Activated CD8-positive, alpha-beta memory T cell treated with anti-CD3 and anti-CD28 coated beads for 36 hours (primary cell): ENCODE measurements at regions not wholly inside any gene's neighbourhood (a gene's known extent, or its start where the extent isn't known, plus 50 kb on each side); places are given as distances from the start of the nearest gene placed in this dataset.

Experiments
- CTCF ChIA-PET: fragments of 350-600 bp; sonication (Branson Sonifier 250); formaldehyde crosslinking; loops from one replicate; lab custom pipeline; 2021; ENCODE audit warnings: antibody characterized with exemption; lab: Charles Lee
- POLR2A ChIA-PET: fragments of 350-600 bp; sonication (Branson Sonifier 250); formaldehyde crosslinking; loops from one replicate; lab custom pipeline; 2021; ENCODE audit warnings: antibody characterized with exemption; lab: Charles Lee

DNA sequence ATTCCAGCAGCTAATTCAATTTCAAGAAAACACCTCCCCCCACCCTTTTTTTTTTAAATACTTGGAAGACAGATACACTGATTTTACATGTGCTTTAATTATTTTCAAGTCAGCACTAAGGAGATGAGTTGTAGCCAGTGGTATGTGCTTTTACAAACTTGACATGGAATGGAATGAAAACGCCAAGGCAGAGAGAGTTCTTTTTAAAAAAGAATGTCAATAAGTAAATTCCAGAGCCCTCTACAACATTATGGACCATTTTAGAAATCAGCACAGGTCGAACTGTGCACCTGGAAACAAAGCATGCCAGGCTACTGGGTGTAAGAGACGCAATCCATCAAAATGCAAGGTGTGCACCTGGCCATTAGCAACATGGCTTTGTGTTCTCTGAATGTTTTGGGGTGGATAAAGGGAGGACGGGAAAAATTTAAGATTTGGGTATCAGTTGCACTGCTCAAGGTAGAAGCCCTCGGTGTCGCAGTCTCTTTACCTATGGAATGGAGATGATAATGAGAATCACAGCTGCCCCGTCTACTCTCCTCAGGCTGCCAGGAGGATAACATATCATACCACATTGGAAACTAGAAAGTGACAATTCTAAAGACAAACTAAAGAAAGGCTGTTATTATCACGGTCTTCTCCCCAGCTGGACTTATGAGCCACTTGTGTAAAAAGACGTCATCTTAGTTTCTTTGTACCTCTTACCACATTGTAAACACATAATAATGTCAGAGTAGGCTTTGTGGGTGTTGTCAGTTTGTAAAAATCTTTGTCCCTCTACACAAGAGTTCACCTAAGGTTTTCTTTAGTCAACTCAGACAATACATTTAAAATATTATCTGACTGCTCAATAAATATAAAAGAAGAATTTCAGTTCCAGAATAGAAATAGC, 107.4 kb upstream of the PRICKLE2 start:
- CTCF ChIA-PET, result no interaction called here
- POLR2A ChIA-PET, result no interaction called here

DNA sequence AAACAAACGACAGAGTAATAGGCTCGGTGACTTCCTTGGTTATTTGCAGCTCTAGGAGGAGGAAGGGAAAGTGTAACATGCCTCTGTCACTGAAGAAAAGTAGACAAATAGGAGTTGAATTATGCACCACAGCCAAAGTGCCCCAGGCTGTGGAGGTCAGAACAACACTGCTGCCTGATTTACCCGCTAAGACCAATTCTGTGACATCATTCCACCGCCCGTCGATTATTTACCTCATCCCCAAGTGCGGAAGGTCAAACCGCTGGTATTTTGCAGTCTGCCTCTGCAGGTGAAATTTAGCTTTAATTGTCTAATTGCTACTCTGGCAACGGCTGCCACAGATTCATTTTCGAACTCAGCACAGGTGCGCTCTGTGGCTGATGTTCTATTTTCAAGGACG, 106.3 kb upstream of the PRICKLE2 start:
- ChIA-PET POLR2A (no interaction called here), CTCF (no interaction called here)

DNA sequence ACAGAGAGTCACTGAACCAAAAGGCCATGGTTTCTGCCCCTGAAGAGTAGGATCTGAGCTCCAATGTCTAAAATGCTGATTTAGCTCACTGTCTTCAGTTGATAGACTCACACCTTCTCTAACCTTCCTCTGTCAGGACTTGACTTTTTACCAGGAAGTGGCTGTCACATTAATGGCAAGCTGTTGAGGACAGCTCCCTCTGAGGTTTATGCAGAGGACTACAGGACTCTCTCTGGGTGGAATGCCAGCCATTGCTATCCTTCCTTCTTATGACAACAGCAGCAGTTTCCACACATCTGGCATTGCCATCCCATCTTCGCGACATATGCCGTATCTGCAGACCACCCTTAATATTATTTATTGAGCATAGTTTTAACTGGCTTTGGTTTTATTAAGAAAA, 103.8 kb upstream of the PRICKLE2 start:
- ChIA-PET CTCF (no interaction called here), POLR2A (no interaction called here)

DNA sequence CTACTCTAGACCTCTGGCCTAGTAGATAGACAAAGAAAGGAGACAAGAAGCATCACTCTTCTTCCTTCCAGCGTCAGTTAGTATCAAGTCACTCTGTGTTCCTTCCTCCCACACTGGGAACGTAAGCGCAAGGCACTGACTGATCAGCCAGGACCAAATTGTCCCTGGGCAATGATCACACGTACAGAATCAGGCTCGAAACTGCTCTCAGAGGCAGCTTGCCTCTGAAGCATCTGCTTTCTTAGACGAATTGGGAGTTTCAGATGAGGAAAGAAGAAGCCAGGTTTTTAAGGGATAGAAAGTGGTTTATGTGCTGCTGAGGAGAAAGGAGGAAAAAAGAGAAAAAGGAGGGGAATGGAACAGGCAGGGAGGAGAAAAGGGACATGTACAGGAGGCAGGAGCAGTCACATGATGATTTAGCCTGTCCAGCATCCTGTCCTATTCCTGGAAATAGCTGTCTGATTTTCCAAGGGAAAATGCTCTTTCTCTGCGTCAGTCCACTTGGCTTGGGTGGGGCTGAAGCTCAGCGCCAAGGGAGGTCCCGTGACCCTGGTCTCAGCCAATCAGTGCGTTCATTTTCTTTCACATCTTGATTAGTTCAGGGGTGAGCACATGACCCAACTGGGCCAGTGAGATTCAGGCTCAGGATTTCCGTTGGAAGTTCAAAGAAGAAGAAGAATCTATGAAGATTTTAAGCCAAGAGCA, 102.0 kb upstream of the PRICKLE2 start:
- CTCF ChIA-PET, result no interaction called here
- POLR2A ChIA-PET, result no interaction called here

DNA sequence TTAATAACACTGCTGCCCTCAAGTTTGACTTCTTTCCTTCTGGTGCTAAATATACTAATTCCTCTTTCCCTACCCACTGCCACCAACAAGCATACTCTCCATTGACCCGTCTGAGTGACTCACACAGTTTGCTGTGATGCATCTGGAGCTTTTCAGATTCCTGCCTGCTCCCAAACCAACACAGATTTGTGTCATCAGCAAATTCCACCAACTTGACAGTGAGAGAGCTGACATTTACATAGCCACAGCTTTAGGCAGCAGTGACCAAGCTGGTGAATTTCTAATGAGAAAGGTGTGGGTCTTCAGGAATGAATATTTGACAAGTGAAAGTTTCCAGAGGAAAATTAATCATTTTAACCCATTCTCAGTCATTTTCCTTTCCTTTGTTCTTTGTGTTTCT, 96.5 kb upstream of the PRICKLE2 start:
- CTCF ChIA-PET, result no interaction called here

DNA sequence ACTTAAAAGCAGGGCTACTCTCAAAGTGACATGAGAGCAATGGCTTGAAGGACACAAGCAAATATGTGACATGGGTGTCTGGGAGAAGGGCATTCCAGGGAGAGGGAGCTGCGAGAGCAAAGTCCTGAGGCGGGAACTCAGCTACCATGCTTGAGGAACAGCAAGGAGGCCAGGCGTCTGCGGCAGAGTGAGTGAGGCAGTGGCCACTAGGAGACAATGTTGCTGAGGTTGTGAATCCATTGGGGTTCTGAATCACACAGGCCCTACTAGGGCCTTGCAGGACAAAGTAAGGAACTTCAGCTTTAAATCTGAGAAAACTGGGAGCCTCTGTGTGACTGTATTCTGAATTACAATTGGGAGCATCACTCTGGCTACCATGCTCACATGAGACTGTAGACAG, 94.1 kb upstream of the PRICKLE2 start:
- CTCF ChIA-PET, result no interaction called here
- POLR2A ChIA-PET, result no interaction called here

More for the DNA sequence above, 96.5 kb upstream of the PRICKLE2 start:
- POLR2A ChIA-PET, result no interaction called here

DNA sequence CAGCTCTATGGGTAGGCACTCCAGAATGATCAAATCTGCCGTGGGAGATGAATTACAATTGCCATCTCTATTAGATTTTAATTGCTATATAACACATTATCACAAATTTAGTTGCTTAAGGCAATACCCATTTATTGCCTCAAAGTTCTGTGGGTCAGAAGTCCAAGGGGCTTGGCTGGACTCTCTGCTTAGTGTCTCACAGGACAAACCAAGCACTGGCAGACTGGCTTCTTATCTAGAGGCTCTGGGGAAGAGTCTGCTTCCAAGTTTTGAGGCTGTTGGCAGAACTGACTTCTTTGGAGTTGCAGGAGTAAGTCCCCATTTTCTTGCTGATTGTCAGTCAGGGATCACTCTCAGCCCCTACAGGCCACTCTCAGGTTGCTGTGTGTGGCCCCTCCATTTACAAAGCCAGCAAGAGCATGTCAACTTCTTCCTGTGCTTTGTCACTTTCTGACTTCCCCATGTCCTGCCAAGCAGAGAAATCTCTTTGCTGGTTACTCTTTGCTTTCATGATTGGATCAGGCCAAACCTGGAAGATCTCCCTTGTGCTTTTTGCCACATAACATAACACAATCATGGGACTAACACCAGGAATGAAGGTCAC, 93.5 kb upstream of the PRICKLE2 start:
- ChIA-PET POLR2A (no interaction called here), CTCF (no interaction called here)

DNA sequence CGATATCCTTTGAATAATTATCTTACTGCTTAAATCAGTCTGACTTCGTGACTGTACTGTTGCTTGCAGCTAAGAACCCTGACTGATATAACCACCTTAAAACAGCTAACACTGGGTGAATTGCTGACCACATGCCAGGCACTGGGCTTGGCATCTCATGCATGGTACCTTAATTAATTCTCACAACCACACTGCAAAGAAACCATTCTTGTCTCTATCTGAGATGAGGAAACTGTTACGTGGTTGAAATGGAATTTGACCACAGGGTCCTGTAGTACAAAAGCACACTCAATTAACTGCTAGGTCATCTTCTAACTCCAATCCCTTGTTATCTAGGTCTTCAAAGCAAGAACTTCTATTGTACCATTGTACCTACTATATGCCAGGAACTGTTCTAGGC, 92.7 kb upstream of the PRICKLE2 start:
- ChIA-PET POLR2A (no interaction called here), CTCF (no interaction called here)

DNA sequence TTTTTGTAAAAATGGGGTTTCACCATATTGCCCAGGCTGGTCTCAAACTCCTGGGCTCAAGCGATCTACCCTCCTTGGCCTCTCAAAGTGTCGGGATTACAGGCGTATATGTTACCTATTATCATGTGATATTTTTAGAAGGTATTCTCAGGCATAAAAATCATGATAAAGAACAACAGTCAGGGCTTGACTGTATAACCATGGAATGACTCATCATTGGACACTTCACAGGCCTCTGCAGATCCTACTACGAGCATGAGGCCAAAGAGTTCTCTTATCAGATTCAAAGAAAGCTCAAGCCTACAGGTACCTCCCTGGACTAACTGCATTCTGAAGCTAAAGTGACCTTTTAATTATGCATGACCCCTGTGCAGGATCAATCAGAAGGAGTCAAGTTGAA, 91.7 kb upstream of the PRICKLE2 start:
- POLR2A ChIA-PET, result no interaction called here

DNA sequence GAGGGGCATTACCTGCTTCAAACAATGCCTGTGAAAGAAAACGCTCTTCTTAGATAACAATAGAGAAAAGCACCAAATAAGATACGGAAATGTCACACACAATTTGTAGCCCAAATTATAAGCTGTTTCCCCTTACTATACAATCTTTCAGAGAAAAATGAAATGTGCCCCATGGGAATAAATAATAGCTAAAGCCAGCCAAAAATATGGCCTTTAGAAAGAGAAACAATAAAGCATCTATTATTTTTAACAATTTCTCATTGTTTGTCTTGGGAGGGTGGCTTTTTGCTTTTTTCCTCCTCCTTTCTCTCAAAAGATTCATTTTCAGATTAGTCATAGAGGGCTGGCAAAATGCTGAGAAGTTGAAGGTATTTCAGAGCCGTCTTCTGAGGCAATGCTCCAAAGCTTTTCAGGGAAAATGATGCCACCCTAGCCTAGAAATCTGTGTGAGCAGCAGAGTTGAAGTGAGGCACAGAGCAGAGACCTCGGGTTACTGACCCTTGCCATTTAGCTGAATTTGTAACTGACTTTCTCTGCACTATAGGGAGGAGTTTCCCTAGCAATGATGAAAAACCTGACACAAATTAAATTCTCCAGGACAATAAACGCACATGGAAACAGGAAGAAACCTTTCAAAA, 86.3 kb upstream of the PRICKLE2 start:
- POLR2A ChIA-PET, result no interaction called here
- CTCF ChIA-PET, result no interaction called here

More for the DNA sequence above, 91.7 kb upstream of the PRICKLE2 start:
- CTCF ChIA-PET, result no interaction called here

DNA sequence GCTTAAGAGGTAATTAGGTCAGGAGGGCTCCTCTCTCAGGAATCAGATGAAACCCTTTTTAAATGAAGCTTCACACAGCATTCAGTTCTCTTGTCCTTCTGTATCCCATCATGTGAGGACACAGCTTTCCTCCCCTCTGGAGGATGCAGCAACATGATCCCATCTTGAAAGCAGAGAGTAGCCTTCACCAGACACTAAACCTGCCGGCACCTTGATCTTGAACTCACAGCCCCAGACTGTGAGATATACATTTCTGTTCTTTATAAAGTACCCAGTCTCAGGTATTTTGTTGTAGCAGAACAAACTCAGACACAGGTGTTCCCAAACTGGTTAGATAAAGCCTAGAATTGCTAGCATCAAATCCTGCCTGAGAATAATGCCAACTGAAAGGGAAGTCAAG, 83.7 kb upstream of the PRICKLE2 start:
- POLR2A ChIA-PET, result no interaction called here
- CTCF ChIA-PET, result no interaction called here

DNA sequence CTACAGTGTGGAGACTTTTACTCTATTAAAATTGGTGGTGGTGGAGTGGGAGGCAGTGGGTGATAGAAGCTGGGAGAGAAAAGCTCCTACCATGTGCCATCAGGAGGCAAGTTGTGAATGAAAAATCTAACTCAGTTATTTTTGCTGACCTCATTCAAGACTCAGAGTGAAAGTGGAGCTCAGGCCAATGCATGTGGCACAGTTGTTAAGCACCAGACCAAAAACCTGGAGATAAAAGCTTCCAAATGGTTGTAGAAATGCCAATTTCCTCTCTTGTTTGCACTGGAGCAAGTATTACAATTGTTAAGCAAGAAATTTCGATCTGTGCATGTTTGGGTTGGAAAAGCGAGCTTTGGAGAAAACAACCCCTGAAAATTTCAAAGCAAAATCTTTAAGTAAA, 81.5 kb upstream of the PRICKLE2 start:
- CTCF ChIA-PET, result no interaction called here
- POLR2A ChIA-PET, result no interaction called here

DNA sequence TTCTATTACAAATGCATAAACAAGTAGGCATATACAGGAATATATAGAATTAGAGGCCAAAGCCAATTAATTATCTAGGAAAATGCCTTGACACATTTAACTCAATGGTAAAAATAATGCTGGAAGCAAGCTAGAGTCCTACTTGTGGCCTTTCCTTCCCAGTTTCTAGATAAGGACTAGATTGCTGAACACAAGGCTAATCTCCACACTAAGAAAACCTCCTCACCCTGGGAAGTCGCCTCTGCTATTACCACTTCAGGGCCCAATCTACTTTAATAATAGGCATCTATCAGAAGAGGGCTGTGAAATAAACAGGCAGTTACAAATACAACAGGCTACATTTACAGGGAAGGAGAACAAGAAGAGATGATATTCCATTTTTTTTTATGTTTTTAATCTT, 80.5 kb upstream of the PRICKLE2 start:
- ChIA-PET POLR2A (no interaction called here), CTCF (no interaction called here)

DNA sequence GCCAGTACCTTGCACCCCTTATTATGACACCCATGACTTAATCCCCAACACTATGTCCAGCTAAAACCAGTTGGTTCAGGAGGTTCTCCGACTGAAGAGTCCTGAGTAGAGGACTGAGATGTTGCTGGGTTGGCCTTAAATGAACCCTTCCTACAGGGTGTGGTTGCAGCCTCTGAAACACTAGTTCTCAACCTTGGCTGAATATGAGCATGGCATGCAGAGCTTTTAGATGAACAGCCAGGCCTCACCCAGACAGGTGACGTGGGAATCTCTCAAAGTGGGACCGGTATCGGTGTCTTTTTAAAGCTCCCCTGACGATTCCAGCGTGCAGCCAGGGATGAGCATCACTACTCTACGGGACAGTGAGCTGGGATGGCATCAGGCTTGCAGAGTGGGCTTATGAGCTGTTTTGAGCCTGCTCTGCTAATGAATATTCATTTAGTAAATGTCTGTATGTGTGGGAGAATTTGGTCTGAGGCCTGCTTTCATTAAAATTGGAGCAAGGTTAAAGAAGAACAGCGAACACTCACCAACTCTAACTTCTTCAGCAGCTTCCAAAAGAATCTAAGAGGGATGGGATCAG, 79.7 kb upstream of the PRICKLE2 start:
- POLR2A ChIA-PET, result no interaction called here
- CTCF ChIA-PET, result no interaction called here

DNA sequence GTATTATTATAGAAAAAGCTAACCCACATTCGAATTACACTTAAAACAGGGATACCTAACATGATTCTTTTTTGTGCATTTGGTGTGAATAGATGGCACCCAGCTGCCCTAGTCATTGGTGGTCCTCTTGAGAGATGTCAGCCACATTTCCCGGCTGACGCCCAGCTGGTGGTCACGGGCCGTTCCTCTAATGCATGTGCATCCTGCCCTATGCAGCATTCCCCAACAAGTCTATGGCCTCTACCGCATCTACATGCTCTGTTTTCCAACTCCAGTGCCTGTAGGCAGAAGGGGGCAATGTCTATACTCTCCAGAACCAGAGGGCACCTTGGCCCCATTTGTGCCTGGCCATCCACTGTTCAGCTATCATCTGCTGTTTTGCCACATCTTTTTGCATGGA, 78.6 kb upstream of the PRICKLE2 start:
- ChIA-PET CTCF (no interaction called here), POLR2A (no interaction called here)

DNA sequence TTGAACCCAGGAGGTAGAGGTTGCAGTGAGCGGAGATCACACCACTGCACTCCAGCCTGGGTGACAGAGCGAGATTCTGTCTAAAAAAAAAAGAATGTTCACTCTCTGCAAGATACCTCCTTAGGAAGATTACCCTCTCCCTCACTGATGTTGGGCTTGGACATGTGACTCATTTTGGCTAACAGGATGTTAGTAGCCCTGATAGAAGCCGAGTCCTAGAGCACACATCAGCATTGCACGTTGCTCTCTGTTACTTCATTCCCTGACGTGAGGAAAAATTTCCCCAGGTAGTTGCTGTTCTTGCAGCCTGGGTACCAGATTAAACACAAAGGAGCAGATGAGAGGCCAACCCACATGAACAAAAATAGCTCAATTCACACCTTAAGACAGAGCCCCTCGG, 78.1 kb upstream of the PRICKLE2 start:
- ChIA-PET POLR2A (no interaction called here), CTCF (no interaction called here)

DNA sequence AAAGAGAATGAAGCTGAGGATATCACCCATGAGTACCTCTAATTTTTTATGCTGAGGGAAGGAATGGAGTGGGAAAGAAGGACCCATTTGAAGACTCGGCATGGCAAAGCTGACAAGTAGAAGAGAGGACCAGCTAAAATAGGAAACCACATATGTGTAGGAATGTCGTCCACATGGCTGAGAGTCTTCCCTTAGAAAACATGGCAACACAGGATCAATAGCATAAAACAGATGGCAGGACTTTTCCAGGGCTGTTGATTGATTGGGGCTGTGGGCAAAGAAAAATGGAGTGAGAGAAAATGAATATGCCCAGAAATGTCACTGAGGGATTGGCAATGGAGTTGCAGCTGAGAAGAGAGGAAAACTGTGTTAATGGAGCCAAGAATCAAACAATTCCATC, 76.2 kb upstream of the PRICKLE2 start:
- ChIA-PET CTCF (no interaction called here), POLR2A (no interaction called here)

DNA sequence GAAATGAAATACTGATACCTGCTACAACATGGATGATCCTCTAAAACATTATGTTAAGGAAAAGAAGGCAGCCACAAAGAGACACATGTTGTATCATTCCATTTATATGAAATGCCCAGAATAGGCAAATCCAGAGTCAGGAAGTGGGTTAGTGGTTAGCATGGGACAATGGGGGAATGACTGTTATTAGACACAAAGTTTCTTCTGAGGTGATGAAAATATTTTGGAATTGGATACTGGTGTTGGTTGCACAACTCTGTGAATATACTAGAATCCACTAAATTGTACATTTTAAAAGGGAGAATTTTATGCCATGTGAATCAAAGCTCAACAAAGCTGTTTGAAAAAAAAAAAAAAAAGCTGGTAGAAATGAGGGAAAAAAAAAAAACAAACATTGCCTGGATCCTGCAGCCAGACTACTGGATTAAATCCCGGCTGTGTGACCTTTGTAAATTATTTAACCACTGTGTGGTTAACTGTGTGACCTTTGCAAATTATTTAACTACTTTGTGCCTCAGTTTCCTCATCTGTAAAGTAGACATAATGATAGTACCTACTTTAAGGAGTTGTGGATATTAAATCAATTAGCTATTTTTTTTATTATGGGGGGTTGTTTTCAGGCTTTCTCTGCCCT, 75.6 kb upstream of the PRICKLE2 start:
- ChIA-PET CTCF (no interaction called here), POLR2A (no interaction called here)

DNA sequence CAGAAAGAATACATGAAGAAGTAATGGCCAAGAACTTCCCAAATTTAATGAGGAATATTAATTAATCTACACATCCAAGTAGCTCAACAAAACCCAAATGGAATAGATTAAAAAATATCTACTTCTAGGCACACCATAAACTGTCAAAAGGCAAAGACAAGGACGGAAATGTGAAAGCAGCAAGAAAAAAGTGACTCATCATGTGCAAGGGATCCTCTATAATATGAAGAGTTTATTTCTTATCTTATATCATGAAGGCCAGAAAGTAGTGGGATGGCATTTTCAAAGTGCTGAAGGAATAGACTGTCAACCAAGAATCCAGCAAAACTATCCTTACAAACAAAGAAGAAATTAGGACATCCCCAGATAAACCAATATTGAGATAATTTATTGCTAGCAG, 73.9 kb upstream of the PRICKLE2 start:
- ChIA-PET CTCF (no interaction called here), POLR2A (no interaction called here)

DNA sequence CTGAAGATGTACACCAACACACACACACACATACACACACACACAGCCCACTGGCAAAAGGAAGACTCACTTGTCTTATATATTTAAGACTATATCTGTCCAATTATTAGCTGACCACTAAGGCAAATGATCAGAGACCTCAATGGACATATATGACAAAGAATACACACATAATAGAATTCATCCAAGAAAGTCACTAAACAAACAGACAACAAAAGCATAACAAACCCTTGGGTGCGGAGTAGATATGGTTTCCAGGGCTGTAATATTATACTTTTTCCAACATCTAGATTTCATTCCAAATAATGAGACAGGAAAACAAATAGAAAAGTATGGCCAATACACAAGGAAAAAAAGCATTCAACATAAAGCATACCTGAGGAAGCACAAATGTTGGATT, 72.3 kb upstream of the PRICKLE2 start:
- ChIA-PET CTCF (no interaction called here), POLR2A (no interaction called here)
